ENCODE measurements at regions not wholly inside any gene's neighbourhood (a gene's known extent, or its start where the extent isn't known, plus 50 kb on each side); places are given as distances from the start of the nearest gene placed in this dataset.
"Not testable (repeated sequence)": the region's sequence is repeated elsewhere in the genome, so short reads cannot be mapped to it uniquely, and the experiment has no call there.

DNA sequence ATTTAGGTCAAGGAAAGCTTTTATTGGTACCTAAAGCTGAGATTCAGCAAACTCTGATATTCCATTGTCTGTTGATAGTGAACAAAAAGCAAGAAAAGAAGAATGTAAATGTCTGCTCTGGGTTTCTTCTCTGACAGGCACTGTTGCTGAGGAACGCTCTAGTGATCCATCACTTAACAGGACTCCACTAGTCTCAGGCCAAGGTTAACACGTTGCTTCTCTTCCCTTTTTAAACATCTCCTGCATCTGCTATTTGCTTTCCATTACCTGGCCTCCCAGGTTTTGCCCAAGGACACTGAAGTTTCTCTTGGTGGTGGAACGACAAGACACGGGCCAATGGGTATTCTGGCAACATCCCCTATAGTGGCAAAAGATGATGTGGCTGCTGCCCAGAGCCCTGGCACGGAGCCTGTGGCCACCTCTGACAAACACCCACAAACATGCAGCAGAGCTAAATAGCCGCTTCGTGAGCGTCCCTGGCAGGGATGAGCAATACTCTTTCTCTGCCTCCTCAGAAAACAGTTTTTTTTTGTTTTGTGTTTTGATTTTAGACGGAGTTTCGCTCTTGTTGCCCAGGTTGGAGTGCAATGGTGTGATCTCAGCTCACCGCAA is 97.8 kb upstream of the AKAP13 start:
- Histone ChIP-seq H3K27me3 (ENCODE audit: insufficient read depth, low read depth, severe bottlenecking) (no peaks in the 10 kb centered on the region), H3K27ac (no peak overlapping the region), H3K9me3 (ENCODE audit: severe bottlenecking) (no peaks in the 10 kb centered on the region), H3K36me3 (no peaks in the 10 kb centered on the region), H3K4me3 (ENCODE audit: low read depth, low read length) (no peak overlapping the region)
- TF ChIP-seq CTCF (IDR thresholded peaks at IDR 0.05; ENCODE audit: low read depth, low read length): no peak
- DNase-seq: no peak

DNA sequence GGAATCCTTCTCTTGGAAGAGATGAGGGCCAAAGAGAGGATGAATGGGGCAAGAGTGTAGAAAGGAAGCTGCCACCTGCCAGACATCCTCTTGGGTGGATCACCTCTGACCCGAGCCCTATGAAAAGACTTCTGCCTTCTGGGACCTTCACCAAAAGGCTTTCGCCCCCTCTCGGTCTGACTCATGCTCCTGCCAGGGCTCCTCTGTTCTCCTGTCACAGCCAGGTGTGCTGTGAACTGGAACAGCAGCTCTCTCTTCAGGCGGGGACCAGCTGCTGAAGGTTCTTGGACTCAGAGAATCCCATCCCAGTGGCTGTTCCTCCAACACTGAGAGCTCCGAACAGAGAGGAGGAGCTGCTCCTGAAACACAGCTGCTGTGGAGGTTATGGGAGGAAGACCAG is 96.6 kb upstream of the AKAP13 start:
- not testable (repeated sequence) for DNase-seq; H3K4me3 ChIP-seq (ENCODE audit: low read depth, low read length); H3K9me3 ChIP-seq (ENCODE audit: severe bottlenecking); H3K27me3 ChIP-seq (ENCODE audit: insufficient read depth, low read depth, severe bottlenecking); H3K36me3 ChIP-seq; H3K27ac ChIP-seq

GRCh38 chr15:85284497-85284896 is 95.9 kb upstream of the AKAP13 start:
- TF ChIP-seq CTCF (IDR thresholded peaks at IDR 0.05; ENCODE audit: low read depth, low read length): no peak
- Histone ChIP-seq H3K27ac (no peak overlapping the region), H3K27me3 (ENCODE audit: insufficient read depth, low read depth, severe bottlenecking) (no peaks in the 10 kb centered on the region), H3K4me3 (ENCODE audit: low read depth, low read length) (no peak overlapping the region), H3K36me3 (no peaks in the 10 kb centered on the region), H3K9me3 (ENCODE audit: severe bottlenecking) (no peaks in the 10 kb centered on the region)
- DNase-seq: no peak

DNA sequence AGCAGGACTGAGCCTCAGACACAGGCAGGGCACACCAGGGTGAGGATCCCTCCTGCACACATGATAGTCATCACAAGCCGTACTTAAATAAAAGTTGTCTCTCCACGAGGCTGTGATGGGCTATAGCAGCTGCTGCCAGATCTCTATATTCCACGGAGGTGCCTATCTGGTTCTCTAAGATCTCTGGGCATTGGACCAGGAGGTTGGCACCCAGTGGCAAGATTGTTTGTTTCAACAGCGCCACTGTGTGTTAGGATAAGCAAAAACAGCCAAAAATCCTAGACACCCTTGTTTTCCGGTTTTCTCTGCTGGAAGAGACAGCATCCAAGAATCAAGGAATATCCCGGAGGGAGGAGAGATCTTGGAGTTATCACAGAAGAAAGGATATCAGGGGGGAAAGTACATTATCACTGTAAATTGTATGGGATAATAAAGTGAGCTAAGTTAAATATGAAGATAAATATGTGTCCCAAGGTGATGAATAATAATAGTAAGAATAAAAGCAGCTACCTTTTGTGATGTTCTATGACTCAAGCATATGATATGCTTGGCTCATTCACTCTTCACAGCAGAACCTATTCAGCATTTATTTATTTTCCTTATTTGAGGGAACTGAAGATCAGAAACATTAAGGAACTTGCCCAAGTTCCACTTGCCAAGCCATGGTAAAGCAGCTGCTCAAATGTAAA is 90.6 kb upstream of the AKAP13 start:
- peak; percentile 31 for DNase-seq
- Histone ChIP-seq H3K4me3 (ENCODE audit: low read depth, low read length) (no peak overlapping the region), H3K9me3 (ENCODE audit: severe bottlenecking) (no peaks in the 10 kb centered on the region), H3K36me3 (no peaks in the 10 kb centered on the region), H3K27ac (no peak overlapping the region), H3K27me3 (ENCODE audit: insufficient read depth, low read depth, severe bottlenecking) (no peaks in the 10 kb centered on the region)
- peak; percentile 64 for TF ChIP-seq CTCF (IDR thresholded peaks at IDR 0.05; ENCODE audit: low read depth, low read length)

GRCh38 chr15:85292583-85292982 is 87.8 kb upstream of the AKAP13 start:
- H3K27ac ChIP-seq; H3K4me3 ChIP-seq (ENCODE audit: low read depth, low read length); H3K36me3 ChIP-seq; H3K9me3 ChIP-seq (ENCODE audit: severe bottlenecking); DNase-seq; H3K27me3 ChIP-seq (ENCODE audit: insufficient read depth, low read depth, severe bottlenecking): not testable (repeated sequence)

DNA sequence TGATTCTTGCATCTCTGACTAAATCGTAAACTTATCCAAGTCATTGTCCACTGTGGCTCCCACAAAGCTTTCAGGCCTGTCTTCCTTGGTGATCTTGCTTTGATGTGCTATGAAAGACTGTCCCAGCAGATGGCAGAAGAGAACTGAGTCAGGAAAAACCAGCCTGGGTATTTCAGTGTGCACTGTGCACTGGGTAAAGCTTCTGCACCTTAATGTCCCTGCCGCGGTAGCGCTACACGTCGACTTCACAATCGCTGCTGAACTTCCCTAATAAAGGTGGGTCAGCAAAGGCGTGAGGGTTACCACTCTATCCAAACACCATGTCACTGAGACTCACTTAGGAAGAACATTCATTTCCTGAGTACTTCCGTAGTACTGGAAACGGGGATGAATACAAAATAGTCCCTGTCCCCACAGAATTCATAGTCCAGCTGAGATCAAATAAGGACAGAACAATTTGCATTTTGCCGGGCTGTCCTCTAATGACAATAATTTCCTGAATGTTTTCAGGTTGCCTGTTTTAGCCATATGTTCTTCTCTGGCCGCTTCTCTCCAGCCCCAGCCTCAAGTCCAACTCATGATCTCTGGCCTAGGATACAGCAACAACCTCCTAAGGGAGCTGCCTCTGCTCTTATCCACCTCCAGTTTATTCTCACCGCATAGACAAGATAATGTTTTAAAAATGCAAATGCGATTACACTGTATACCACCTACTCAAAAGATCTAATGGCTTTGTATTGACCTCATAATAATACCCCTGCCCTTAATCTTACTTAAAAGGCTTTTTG is 83.6 kb upstream of the AKAP13 start:
- TF ChIP-seq CTCF (IDR thresholded peaks at IDR 0.05; ENCODE audit: low read depth, low read length): peak; percentile 80

More for the DNA sequence above, 83.6 kb upstream of the AKAP13 start:
- DNase-seq: peak; percentile 78
- Histone ChIP-seq H3K4me3 (ENCODE audit: low read depth, low read length) (peak overlapping the region; percentile 47), H3K36me3 (no peaks in the 10 kb centered on the region), H3K27ac (peak overlapping the region; percentile 17), H3K27me3 (ENCODE audit: insufficient read depth, low read depth, severe bottlenecking) (no peaks in the 10 kb centered on the region), H3K9me3 (ENCODE audit: severe bottlenecking) (no peaks in the 10 kb centered on the region)
